A673 (cell line): ENCODE measurements at regions not wholly inside any gene's neighbourhood (a gene's known extent, or its start where the extent isn't known, plus 50 kb on each side); places are given as distances from the start of the nearest gene placed in this dataset.

ENCODE experiments used
- CTCF ChIP-seq: fragments of 300-800, 200-600 bp; sonication (generic); conservative IDR thresholded peaks from 2 replicates; pipeline ENCODE4 v1.5.1; 2017; ENCODE audit warnings: low read depth, mild to moderate bottlenecking, antibody characterized with exemption, low read length, moderate library complexity, mixed read lengths
- EZH2 ChIP-seq: fragments of 200-600 bp; sonication (generic); IDR thresholded peaks from 2 replicates; pipeline ENCODE4 v1.6.1; 2017; ENCODE audit warnings: borderline replicate concordance, low read depth, mild to moderate bottlenecking, mixed read lengths, antibody characterized with exemption, low read length; ENCODE audit not compliant: poor library complexity, severe bottlenecking

- peak; percentile 55 for TF ChIP-seq CTCF
- TF ChIP-seq EZH2: no peak
Measured at GRCh38 chr6:135675862-135676261, 175.6 kb upstream of the PDE7B start.
